Omental fat pad (tissue), 3 donors: ENCODE measurements at regions not wholly inside any gene's neighbourhood (a gene's known extent, or its start where the extent isn't known, plus 50 kb on each side); places are given as distances from the start of the nearest gene placed in this dataset.
"Not testable (repeated sequence)": the region's sequence is repeated elsewhere in the genome, so short reads cannot be mapped to it uniquely, and the experiment has no call there.

Source experiments
- ATAC-seq: fragments of 150-250 bp; one replicate; pipeline ENCODE4 v1.9.1; 2016; ENCODE audit warnings: mild to moderate bottlenecking, moderate library complexity; ENCODE audit not compliant: low FRiP score
- DNase-seq: peaks from one replicate; pipeline ENCODE4 v3.0.0-alpha.2; 2019; ENCODE audit warnings: low spot score
- TF ChIP-seq, protein P1 (sequence below), 3 donors: fragments of 450-650 bp; IDR thresholded peaks; one replicate each; pipeline ENCODE4 v1.5.1; 2016 to 2017; ENCODE audit warnings: antibody characterized with exemption in 3 of 3, mild to moderate bottlenecking in 3 of 3, moderate library complexity in 2 of 3

DNA sequence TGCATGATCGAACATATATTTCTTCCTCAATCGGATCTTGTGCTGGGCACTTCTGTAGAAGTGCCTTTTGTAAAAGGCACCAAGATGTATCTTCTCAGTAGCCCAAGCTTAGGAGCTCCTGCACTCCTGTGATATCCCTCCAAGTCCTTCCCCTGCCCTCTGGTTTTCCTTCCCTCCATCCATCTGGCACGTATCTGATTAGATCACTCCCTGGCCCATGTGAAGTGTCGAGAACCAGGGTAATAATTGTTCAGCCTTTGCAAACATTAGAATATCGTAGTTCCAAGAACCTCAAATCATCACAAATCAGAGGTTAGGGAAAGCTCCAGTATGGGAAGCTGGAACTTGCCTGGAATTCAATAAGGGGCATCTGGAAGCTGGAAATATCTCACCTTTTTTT, 221.1 kb upstream of the AUTS2 start:
- DNase-seq (no peak), ATAC-seq (no peak)
- TF ChIP-seq, protein P1, sequence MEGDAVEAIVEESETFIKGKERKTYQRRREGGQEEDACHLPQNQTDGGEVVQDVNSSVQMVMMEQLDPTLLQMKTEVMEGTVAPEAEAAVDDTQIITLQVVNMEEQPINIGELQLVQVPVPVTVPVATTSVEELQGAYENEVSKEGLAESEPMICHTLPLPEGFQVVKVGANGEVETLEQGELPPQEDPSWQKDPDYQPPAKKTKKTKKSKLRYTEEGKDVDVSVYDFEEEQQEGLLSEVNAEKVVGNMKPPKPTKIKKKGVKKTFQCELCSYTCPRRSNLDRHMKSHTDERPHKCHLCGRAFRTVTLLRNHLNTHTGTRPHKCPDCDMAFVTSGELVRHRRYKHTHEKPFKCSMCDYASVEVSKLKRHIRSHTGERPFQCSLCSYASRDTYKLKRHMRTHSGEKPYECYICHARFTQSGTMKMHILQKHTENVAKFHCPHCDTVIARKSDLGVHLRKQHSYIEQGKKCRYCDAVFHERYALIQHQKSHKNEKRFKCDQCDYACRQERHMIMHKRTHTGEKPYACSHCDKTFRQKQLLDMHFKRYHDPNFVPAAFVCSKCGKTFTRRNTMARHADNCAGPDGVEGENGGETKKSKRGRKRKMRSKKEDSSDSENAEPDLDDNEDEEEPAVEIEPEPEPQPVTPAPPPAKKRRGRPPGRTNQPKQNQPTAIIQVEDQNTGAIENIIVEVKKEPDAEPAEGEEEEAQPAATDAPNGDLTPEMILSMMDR (IDR thresholded peaks at IDR 0.05) = no peak

DNA sequence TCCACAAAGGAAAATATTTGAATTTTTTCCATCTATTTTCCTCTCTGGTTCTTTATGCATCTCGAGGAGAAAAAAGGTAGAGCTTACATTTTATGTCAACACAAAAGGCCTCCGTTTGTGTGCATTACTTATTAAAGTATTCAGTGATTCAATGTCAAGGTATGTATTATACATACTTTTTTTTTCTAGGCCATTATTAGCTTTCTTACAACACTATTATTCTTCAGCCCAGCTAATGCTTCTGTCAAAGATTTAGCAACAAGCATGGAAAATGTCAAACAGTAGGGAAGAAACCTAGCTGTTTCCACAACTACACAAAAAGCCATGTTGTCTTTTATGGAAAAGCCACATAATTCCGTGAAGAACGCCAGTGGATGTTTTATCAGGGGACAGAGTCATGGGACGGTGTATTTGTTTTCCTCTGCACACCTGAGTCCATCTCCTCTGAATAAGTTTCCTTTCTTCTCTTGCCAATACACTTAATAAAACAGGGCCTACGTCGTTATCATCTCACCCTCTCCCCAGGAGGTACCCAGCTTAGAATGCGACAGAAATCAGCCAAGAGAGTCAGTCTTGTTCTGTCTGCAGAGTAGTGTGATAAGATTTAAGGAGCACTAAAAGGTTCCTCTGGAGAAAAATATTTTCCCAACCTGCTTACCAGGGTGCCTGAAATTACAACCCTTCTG, 209.7 kb upstream of the AUTS2 start:
- no peak for DNase-seq

DNA sequence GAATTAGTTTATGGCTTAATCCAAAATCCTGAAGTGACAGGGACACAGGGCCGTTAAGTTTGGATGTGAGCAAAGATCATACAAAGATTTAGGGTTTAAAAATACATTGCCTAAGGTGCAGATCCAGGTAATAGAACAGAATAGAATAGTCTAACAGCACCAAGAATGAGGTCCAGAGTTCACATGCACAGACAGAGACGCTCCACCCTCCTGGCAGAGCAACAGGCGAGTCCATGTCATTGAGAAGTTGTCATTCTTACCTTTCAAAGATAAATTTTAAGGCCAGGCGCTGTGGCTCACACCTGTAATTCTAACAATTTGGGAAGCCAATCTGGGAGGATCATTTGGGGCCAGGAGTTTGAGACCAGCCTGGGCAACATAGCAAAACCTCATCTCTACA, 209.1 kb upstream of the AUTS2 start:
- no peak for ATAC-seq
- TF ChIP-seq, protein P1 (IDR thresholded peaks at IDR 0.05) = no peak
- no peak for DNase-seq

More for the DNA sequence above, 209.7 kb upstream of the AUTS2 start:
- no peak for ATAC-seq
- TF ChIP-seq, protein P1 (IDR thresholded peaks at IDR 0.05) = no peak

DNA sequence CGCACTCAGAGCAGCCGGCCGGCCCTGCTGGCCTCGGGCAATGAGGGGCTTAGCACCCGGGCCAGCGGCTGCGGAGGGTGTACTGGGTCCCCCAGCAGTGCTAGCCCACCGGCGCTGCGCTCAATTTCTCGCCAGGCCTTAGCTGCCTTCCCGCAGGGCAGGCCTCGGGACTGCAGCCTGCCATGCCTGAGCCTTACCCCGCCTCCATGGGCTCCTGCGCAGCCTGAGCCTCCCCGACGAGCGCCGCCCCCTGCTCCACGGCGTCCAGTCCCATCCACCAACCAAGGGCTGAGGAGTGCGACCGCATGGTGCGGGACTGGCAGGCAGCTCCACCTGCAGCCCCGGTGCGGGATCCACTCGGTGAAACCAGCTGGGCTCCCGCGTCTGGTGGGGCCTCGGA, 204.4 kb upstream of the AUTS2 start:
- DNase-seq, ATAC-seq: not testable (repeated sequence)

DNA sequence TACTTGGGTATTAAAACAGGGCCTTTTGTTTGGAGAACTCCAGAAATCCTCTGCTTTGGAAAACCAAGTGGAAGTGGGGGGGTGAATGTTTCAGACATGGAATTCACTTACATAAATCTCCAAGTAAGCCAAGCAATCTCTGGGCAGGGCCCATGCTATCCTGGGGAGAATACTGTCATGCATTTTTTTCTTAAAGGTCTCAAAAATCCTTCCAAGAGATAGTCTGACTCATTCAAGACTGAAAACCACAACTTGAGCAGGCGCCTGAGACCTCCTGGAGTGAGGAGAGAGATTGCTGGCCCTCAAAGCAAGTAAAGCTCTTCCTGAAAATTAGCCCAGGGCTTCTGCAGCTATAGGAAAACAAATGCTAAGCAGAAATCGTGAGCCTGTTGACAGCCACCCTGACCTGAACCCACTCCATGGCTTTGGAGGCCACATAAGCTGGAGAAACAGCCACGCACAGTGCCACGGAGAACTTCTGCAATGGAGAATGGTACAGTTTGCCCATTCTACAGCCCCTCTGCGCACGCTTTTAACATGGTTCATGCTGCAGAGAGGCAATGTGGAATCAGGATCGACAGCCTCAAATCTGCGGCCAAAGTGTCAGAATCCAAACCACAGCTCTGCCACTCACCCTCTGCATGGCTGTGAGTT, 203.1 kb upstream of the AUTS2 start:
- ATAC-seq (peak; percentile 81), DNase-seq (no peak)
- TF ChIP-seq, protein P1 (IDR thresholded peaks at IDR 0.05) = no peak

DNA sequence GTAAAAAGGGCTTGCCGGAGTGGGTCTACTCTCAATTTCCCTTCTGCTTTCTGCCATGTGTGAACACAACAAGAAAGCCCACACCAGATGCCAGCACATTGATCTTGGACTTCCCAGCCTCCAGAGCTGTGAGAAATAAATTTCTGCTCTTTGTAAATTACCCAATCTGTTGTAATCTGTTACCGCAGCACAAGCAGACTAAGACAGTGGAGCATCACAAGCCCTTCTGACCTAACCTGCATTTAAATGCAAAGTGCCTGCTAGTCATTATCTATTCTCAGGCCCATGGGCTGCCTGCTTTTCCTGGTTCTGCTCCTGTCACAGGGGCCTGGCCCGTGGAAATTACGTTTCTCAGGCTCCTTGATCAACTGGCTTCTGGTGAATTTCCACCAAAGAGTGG, 199.3 kb upstream of the AUTS2 start:
- DNase-seq (no peak), ATAC-seq (no peak)
- TF ChIP-seq, protein P1 (IDR thresholded peaks at IDR 0.05) = no peak

DNA sequence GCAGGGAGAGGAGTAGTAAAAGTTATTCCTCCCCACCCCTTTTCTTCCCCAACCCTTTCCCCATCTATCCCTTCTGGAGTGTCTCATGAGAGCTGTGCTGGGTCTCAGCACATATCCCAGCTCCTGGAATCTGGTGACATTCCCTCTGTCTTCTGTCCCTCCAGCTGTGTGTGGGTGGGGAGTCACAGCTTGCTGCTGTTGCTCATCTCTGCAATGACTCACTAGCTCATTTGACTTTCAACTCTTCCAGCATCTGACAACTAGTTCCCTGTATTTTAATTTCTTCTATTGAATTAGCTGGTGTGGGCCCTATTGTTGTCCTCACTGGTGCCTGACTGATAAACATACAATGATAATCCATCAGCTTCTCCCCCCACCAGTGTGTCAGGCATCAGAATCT, 198.9 kb upstream of the AUTS2 start:
- no peak for DNase-seq
- ATAC-seq = no peak
- TF ChIP-seq, protein P1 (IDR thresholded peaks at IDR 0.05) = no peak
